T-helper 9 cell (primary cell): ENCODE measurements at regions not wholly inside any gene's neighbourhood (a gene's known extent, or its start where the extent isn't known, plus 50 kb on each side); places are given as distances from the start of the nearest gene placed in this dataset.

Experiments
- DNase-seq: peaks from one replicate; pipeline ENCODE4 v3.0.0-alpha.2; 2020

DNA sequence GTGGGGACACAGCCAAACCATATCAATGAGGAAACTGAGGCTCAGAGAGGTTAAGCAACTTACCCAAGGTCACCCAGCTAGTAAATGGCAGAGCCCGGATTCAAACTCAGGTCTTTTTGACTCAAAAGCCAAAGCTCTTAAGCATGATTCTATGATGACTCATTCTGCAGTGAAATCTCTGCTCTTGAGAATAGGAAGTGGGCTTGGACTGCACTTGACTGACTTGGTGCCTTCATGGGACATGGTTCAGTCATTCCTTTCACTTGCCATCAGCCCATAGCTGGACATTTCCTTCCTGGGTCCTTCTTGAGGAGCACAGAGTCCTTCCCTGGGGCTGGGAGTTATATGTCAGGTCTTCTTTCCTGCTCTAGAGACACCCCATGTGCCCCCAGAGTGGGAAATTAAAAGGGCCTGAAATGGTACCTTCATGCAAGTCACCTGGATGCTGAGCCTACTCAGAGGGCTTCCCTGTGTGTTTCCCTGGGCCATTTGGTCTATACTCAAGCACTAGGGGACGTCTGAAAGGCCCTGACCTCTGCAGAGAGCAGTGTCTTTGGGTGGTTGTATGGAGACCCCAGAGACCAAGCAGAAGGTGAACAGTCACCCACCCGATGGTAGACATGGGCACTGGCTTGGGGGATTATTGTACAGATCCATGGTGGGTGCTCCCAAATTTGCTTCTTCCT, 62.4 kb upstream of the SDK1 start:
- no peak for DNase-seq

- DNase-seq: no peak
These were observed 61.8 kb upstream of the SDK1 start for GRCh38 chr7:3239291-3239691.

DNA sequence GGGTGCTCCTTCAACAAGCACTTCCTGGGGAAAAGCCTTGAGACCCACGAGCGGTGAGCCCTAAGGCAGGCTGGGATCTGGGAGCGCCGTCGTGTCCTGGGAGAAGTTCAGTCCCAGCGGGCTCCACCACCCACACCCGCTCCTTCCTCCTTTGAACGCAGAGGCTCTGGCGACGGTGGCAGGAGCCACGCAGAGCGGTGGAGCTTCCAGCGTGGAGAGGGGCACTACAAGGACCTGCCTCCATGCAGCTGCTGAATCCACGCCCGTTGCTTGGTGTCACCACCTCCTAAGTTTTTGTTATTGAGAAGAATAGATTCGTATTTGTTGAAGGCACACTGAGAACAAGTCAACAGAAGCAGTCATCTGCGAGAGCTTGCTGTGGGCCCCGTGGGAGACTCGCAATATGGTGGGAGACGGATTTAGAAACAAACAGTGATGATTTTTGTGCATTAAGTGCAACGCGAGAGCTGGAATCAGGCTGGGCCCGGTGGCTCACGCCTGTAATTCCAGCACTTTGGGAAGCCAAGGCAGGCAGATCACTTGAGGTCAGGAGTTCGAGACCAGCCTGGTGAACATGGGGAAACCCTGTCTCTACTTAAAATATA, 60.1 kb upstream of the SDK1 start:
- no peak for DNase-seq

GRCh38 chr7:3241686-3242258, 59.3 kb upstream of the SDK1 start:
- no peak for DNase-seq

DNA sequence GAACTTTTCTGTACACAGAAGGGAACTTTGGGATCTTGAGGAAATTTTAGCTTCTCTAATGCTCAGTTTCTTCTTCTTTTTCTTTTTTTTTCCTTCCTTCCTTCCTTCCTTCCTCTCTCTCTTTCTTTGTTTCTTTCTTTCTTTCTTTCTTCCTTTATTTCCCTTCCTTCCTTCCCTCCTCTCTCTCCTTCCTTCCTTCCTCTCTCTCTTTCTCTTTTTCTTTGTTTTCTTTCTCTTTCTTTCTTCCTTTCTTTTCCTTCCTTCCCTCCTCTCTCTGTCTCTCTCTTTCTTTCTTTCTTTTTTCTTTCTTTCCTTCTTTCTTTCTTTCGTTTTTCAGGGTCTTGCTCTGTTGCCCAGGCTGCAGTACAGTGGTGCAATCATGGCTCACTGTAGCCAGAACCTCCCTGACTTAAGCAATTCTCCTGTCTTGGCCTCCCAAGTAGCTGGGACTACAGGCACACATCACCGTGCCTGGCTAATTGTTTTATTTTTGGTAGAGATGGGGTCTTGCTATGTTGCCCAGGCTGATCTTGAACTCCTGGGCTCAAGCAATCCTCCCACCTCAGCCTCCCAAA, 58.6 kb upstream of the SDK1 start:
- DNase-seq: no peak

- no peak for DNase-seq
These were observed 57.8 kb upstream of the SDK1 start for GRCh38 chr7:3243256-3243655.

DNA sequence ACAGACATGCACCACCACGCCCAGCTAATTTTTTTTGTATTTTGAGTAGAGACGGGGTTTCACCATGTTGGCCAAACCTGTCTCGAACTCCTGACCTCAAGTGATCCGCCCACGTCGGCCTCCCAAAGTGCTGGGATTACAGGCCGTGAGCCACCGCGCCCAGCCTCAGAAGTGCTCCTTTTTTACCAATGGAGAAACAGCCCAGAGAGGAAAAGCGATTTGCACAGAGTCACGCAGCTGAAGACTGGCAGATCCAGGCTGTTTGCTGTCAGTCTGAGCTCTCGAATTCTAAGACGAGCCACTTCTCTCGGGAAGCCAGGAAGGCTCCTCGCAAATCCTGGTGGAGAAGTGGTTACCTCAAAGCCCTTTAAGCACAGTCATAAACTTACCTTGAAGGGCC, 57.4 kb upstream of the SDK1 start:
- no peak for DNase-seq

GRCh38 chr7:3244241-3244814, 56.7 kb upstream of the SDK1 start:
- no peak for DNase-seq

DNA sequence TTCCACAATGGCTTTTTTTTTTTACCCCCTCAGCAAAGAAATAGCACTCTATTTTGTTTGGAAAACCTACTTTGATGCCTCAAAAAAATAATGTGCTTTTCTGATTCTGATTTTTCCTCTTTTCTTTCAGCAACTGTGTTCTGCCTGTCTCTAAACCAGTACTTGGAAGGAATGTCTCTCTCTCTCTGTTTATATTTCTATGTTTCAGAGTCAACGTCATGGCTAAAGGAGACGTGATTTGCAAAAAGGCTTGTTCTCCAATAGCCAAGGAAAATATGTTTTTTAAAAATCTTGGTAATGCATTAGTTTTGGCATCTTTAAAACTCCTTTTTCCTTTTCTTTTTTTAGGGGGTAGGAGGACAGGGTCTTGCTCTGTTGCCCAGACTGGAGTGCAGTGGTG, 56.0 kb upstream of the SDK1 start:
- DNase-seq: no peak

DNA sequence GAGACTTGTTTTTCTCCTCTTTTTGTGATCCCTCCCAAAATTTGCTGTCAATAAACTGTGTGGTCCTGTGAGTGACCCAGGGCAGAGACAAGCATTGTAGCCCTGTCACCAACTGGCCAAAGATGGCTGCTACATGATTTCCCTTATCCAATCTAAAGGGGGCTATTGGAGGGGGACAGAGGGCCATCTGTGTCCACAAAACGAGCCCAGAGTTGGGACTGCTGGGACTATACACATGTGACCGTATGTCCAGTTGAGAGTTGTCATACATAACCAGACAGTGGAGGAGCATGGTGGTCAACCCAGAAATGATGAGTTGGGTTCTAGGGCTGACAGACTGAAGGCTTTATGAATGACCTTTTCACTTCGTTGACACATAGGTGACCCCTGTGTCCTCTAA, 55.3 kb upstream of the SDK1 start:
- no peak for DNase-seq

DNA sequence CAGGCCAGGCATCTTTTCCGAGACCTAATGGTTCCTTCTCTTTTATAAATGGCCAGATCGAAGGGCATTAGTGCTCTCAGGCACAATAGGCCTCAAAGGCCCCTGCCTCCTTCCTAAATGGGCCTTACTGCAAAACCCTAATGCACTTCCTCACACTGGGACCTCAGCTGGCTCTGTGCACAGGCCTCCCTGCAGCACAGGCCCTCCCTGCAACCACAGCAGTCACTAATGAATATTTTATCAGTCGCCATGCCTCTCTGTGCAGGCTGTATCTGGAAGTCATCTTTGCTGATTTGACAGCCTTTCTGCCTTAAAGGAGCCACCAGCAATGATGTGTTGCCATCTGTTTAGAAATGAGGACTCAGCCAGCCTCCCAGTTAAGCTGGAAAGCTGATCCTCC, 54.9 kb upstream of the SDK1 start:
- no peak for DNase-seq

DNA sequence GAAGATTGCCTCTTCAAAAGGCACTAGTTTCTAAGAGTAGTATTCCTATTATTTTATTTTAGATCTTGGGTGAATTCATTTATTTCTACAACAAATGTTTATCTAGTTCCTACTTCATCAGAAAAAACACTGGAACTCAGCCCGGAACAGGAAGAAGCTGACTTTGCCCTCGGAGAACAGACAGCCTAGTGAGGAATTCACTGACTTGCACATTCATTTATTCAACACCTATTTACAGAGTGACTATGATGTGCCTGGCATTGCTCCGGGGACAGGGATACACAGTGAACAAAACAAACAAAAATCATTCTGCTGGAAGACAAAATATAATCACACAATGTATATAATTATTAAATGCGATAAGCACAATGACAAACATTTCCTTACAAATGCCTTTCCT, 54.4 kb upstream of the SDK1 start:
- DNase-seq: no peak

GRCh38 chr7:3250725-3251124, 50.3 kb upstream of the SDK1 start:
- no peak for DNase-seq
